Mesendoderm (in vitro differentiated cells): ENCODE measurements at regions not wholly inside any gene's neighbourhood (a gene's known extent, or its start where the extent isn't known, plus 50 kb on each side); places are given as distances from the start of the nearest gene placed in this dataset.
"Not testable (repeated sequence)": the region's sequence is repeated elsewhere in the genome, so short reads cannot be mapped to it uniquely, and the experiment has no call there.

Source experiments
- DNase-seq: peaks from one replicate; pipeline ENCODE4 v3.0.0; 2013
- H2AK5ac ChIP-seq: 2 replicates; pipeline ENCODE4 v1.6.1; 2013; ENCODE audit warnings: low read length, inconsistent platforms
- H2BK120ac ChIP-seq: 2 replicates; pipeline ENCODE4 v1.6.1; 2013; ENCODE audit warnings: low read depth, mild to moderate bottlenecking, low read length, moderate library complexity, mixed read lengths
- H2BK15ac ChIP-seq: replicated peaks from 2 replicates; pipeline ENCODE4 v1.6.1; 2013; ENCODE audit warnings: low read depth, mild to moderate bottlenecking, moderate library complexity
- H2BK5ac ChIP-seq: 2 replicates; pipeline ENCODE4 v1.6.1; 2013; ENCODE audit warnings: low read length, inconsistent platforms
- H3K18ac ChIP-seq: 2 replicates; pipeline ENCODE4 v1.6.1; 2013; ENCODE audit warnings: mild to moderate bottlenecking, low read length, mixed read lengths
- H3K23ac ChIP-seq: one replicate; pipeline ENCODE4 v1.6.1; 2013; ENCODE audit warnings: low read length
- H3K27ac ChIP-seq: 2 replicates; pipeline ENCODE4 v1.5.1; 2013; ENCODE audit warnings: low read depth, mild to moderate bottlenecking, inconsistent platforms, low read length, moderate library complexity
- H3K27me3 ChIP-seq: 2 replicates; pipeline ENCODE4 v1.6.1; 2013; ENCODE audit warnings: low read length, control low read depth, mild to moderate bottlenecking, inconsistent platforms; ENCODE audit not compliant: insufficient read depth, poor library complexity
- H3K36me3 ChIP-seq: 2 replicates; pipeline ENCODE4 v1.6.1; 2013; ENCODE audit warnings: low read length, inconsistent platforms; ENCODE audit not compliant: control insufficient read depth, insufficient read depth
- H3K4ac ChIP-seq: one replicate; pipeline ENCODE4 v1.6.1; 2013; ENCODE audit warnings: low read depth, mild to moderate bottlenecking, low read length, moderate library complexity
- H3K4me1 ChIP-seq: 2 replicates; pipeline ENCODE4 v1.6.1; 2013; ENCODE audit warnings: low read depth, low read length, inconsistent platforms; ENCODE audit not compliant: control insufficient read depth
- H3K4me2 ChIP-seq: 2 replicates; pipeline ENCODE4 v1.6.1; 2013; ENCODE audit warnings: low read length
- H3K4me3 ChIP-seq: 2 replicates; pipeline ENCODE4 v1.5.1; 2013; ENCODE audit warnings: mild to moderate bottlenecking, low read length
- H3K56ac ChIP-seq: one replicate; pipeline ENCODE4 v1.6.1; 2013; ENCODE audit warnings: low read length
- H3K79me1 ChIP-seq: 2 replicates; pipeline ENCODE4 v1.6.1; 2013; ENCODE audit warnings: low read length, inconsistent platforms
- H3K79me2 ChIP-seq: 2 replicates; pipeline ENCODE4 v1.6.1; 2013; ENCODE audit warnings: mild to moderate bottlenecking, low read length; ENCODE audit not compliant: control insufficient read depth, insufficient read depth
- H3K9ac ChIP-seq: 2 replicates; pipeline ENCODE4 v1.6.1; 2013; ENCODE audit warnings: low read length, inconsistent platforms
- H4K5ac ChIP-seq: one replicate; pipeline ENCODE4 v1.6.1; 2013; ENCODE audit warnings: low read length
- H4K8ac ChIP-seq: one replicate; pipeline ENCODE4 v1.6.1; 2013; ENCODE audit warnings: low read depth, mild to moderate bottlenecking, control low read depth, low read length, moderate library complexity
- WGBS: extraction: QIAGEN DNeasy Blood & Tissue Kit; methylation state at CpG from one replicate; pipeline ENCODE4 v1.1.7; 2013; ENCODE audit warnings: low lambda C conversion rate, missing lambda C conversion rate; ENCODE audit not compliant: insufficient coverage; ENCODE audit errors: extremely low coverage; 5-methylcytosine and 5-hydroxymethylcytosine counted together

DNA sequence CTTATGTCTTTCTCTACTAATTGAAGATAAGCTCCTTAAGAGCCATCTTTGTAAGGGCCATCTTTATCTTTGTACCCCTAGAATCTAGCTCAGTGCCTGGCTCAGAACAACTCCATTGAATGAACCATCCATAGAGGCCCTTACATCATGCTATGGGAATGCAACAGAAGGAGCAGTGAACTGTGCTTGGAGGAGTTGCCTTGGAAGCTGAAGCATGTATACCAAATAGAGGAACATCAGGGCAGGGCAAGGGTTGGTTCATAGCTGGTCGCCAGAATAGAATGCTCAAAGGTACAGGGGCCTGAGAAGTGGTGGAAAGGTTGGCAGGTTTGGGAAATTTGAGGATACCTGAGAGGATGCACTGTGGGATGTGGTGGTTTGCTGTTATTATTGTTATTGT, 105.8 kb upstream of the NBPF19 start:
- H3K56ac ChIP-seq, H3K79me1 ChIP-seq, H3K27ac ChIP-seq, H3K23ac ChIP-seq, H2BK5ac ChIP-seq, H3K79me2 ChIP-seq, H3K27me3 ChIP-seq, H3K36me3 ChIP-seq, DNase-seq, H3K4me3 ChIP-seq, H3K4me1 ChIP-seq, H3K4me2 ChIP-seq, H2AK5ac ChIP-seq, H2BK120ac ChIP-seq, H3K18ac ChIP-seq, H3K9ac ChIP-seq, H4K5ac ChIP-seq, H4K8ac ChIP-seq, H2BK15ac ChIP-seq, H3K4ac ChIP-seq: not testable (repeated sequence)
- WGBS, result no CpG with 5 or more reads among the region's 1 CpG

DNA sequence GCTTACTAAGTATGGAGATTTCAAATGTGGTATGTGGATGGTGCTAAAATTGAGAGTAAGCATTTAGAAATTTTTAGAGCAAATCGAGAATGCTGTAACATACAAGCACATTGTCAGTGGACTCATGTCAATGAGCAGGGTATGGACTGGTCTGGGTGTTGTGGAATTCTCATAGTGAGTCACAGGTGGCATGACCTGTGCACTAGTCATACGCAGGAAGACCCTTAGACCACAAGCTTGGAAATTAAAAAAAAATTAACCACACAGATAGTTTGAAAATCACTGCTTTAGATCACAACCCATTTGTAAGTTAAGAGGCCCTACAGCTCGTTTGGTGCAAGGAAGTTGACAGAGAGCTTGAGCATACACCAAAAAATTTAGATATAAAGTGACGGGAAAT, 102.9 kb upstream of the NBPF19 start:
- no CpG with 5 or more reads among the region's 4 CpGs for WGBS
- H3K4ac ChIP-seq, H3K56ac ChIP-seq, H2BK15ac ChIP-seq, H4K8ac ChIP-seq, H3K79me2 ChIP-seq, H3K27me3 ChIP-seq, H2BK120ac ChIP-seq, H3K4me1 ChIP-seq, H4K5ac ChIP-seq, H3K4me2 ChIP-seq, H3K23ac ChIP-seq, H3K18ac ChIP-seq, H3K4me3 ChIP-seq, H3K36me3 ChIP-seq, H3K27ac ChIP-seq, H3K79me1 ChIP-seq, H3K9ac ChIP-seq, H2AK5ac ChIP-seq, DNase-seq, H2BK5ac ChIP-seq: not testable (repeated sequence)

GRCh38 chr1:149378462-149378861, 96.4 kb upstream of the NBPF19 start:
- WGBS, result no CpG with 5 or more reads among the region's 3 CpGs
- DNase-seq, H4K8ac ChIP-seq, H3K56ac ChIP-seq, H3K4ac ChIP-seq, H2BK5ac ChIP-seq, H3K27me3 ChIP-seq, H3K36me3 ChIP-seq, H3K9ac ChIP-seq, H3K18ac ChIP-seq, H3K4me3 ChIP-seq, H3K27ac ChIP-seq, H3K79me1 ChIP-seq, H4K5ac ChIP-seq, H3K79me2 ChIP-seq, H3K4me2 ChIP-seq, H2BK15ac ChIP-seq, H3K4me1 ChIP-seq, H2AK5ac ChIP-seq, H3K23ac ChIP-seq, H2BK120ac ChIP-seq: not testable (repeated sequence)

GRCh38 chr1:149390173-149390926, 84.5 kb upstream of the NBPF19 start:
- H2BK120ac ChIP-seq, H3K9ac ChIP-seq, H3K36me3 ChIP-seq, H2BK15ac ChIP-seq, H3K4me2 ChIP-seq, H3K27ac ChIP-seq, H3K56ac ChIP-seq, H3K4me1 ChIP-seq, H4K8ac ChIP-seq, H3K27me3 ChIP-seq, H3K79me2 ChIP-seq, H2AK5ac ChIP-seq, H2BK5ac ChIP-seq, H3K18ac ChIP-seq, H3K4ac ChIP-seq, H3K23ac ChIP-seq, H4K5ac ChIP-seq, H3K4me3 ChIP-seq, H3K79me1 ChIP-seq: not testable (repeated sequence)
- DNase-seq, result peak; percentile 88
- no CpG with 5 or more reads among the region's 69 CpGs for WGBS

DNA sequence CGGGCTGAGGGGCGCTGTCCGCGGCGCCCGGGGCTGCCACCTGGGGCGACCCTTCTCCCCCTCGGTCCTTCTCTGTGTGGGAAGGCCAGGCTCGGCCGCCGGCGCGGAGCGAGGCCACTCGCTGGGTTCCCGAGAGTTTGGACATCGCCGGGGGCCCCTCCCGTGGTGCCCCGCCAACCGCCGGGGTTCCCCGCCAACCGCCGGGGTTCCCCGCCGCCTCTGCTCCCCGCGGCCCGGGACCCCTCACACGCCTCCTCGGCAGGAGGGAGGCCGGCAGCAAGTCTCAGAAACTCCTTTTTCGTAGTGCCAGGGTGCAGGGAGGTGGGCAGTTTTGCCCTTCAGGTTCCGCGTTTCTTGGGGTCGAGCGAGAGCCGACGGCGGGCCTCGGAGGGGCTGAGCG, 83.9 kb upstream of the NBPF19 start:
- not testable (repeated sequence) for H4K8ac ChIP-seq, H3K79me1 ChIP-seq, H3K23ac ChIP-seq, H3K27me3 ChIP-seq, H3K18ac ChIP-seq, H4K5ac ChIP-seq, H3K4me1 ChIP-seq, H3K4me2 ChIP-seq, H3K36me3 ChIP-seq, H2BK15ac ChIP-seq, H2BK120ac ChIP-seq, H3K4ac ChIP-seq, H3K9ac ChIP-seq, H3K79me2 ChIP-seq, DNase-seq, H3K56ac ChIP-seq, H2AK5ac ChIP-seq, H3K27ac ChIP-seq, H2BK5ac ChIP-seq, H3K4me3 ChIP-seq
- WGBS, result no CpG with 5 or more reads among the region's 43 CpGs

GRCh38 chr1:149395802-149396201, 79.0 kb upstream of the NBPF19 start:
- H3K23ac ChIP-seq, H2AK5ac ChIP-seq, H3K18ac ChIP-seq, H3K9ac ChIP-seq, H2BK120ac ChIP-seq, H3K4me2 ChIP-seq, H3K36me3 ChIP-seq, H3K4me1 ChIP-seq, H3K4ac ChIP-seq, H3K27ac ChIP-seq, H3K56ac ChIP-seq, H3K79me1 ChIP-seq, H3K27me3 ChIP-seq, DNase-seq, H2BK5ac ChIP-seq, H4K5ac ChIP-seq, H4K8ac ChIP-seq, H3K4me3 ChIP-seq, H3K79me2 ChIP-seq, H2BK15ac ChIP-seq: not testable (repeated sequence)
- WGBS, result no CpG with 5 or more reads among the region's 2 CpGs
